ENCODE measurements at regions not wholly inside any gene's neighbourhood (a gene's known extent, or its start where the extent isn't known, plus 50 kb on each side); places are given as distances from the start of the nearest gene placed in this dataset.
A peak's percentile ranks its signal among the peaks of the same experiment; 100 is the strongest.
"Not testable (repeated sequence)": the region's sequence is repeated elsewhere in the genome, so short reads cannot be mapped to it uniquely, and the experiment has no call there.

GRCh38 chr5:116771466-116772151, 197.0 kb upstream of the SEMA6A start:
- DNase-seq (ENCODE audit: low read depth) = no peak
- TF ChIP-seq, protein P1, sequence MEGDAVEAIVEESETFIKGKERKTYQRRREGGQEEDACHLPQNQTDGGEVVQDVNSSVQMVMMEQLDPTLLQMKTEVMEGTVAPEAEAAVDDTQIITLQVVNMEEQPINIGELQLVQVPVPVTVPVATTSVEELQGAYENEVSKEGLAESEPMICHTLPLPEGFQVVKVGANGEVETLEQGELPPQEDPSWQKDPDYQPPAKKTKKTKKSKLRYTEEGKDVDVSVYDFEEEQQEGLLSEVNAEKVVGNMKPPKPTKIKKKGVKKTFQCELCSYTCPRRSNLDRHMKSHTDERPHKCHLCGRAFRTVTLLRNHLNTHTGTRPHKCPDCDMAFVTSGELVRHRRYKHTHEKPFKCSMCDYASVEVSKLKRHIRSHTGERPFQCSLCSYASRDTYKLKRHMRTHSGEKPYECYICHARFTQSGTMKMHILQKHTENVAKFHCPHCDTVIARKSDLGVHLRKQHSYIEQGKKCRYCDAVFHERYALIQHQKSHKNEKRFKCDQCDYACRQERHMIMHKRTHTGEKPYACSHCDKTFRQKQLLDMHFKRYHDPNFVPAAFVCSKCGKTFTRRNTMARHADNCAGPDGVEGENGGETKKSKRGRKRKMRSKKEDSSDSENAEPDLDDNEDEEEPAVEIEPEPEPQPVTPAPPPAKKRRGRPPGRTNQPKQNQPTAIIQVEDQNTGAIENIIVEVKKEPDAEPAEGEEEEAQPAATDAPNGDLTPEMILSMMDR (conservative IDR thresholded peaks at IDR 0.05; ENCODE audit: low read depth, low read length) = no peak
- no peak overlapping the region for H3K4me3 ChIP-seq (ENCODE audit: low read length)

DNA sequence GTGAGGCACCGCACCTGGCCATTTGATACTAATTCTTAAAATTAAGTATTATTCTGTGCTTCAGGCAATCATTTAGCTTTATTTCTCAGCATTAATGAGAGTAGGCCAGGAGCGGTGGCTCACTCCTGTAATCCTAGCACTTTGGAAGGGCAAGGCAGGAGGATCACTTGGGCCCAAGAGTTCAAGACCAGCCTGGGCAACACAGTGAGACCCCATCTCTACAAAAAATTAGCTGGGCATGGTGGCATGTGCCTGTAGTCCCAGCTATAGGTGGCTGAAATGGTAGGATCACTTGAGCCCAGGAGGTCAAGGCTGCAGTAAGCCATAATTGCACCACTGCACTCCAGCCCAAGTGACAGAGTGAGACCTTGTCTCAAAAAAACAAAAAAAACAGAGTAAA, 195.3 kb upstream of the SEMA6A start:
- not testable (repeated sequence) for H3K4me3 ChIP-seq (ENCODE audit: low read length); DNase-seq (ENCODE audit: low read depth)

DNA sequence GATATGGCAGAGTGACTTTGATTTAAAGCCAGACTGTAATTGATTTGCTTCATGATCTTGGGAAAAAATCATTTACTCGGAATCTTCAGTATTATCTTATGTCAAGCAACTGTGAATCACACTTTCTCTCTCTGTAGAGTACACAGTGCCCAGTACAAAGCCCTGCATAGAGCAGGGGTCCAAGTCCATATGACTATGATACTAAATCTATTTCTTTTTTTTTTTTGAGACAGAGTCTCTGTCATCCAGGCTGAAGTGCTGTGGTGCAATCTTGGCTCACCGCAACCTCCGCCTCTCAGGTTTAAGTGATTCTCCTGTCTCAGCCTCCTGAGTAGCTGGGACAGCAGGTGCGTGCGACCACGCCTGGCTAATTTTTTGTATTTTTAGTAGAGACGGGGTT, 194.8 kb upstream of the SEMA6A start:
- H3K4me3 ChIP-seq (ENCODE audit: low read length) = no peak overlapping the region
- DNase-seq (ENCODE audit: low read depth) = no peak
- TF ChIP-seq, protein P1 (conservative IDR thresholded peaks at IDR 0.05; ENCODE audit: low read depth, low read length) = no peak

GRCh38 chr5:116766470-116766947, 191.9 kb upstream of the SEMA6A start:
- H3K4me3 ChIP-seq (ENCODE audit: low read length) = no peak overlapping the region
- DNase-seq (ENCODE audit: low read depth) = peak; percentile 38
- TF ChIP-seq, protein P1 (conservative IDR thresholded peaks at IDR 0.05; ENCODE audit: low read depth, low read length) = no peak

DNA sequence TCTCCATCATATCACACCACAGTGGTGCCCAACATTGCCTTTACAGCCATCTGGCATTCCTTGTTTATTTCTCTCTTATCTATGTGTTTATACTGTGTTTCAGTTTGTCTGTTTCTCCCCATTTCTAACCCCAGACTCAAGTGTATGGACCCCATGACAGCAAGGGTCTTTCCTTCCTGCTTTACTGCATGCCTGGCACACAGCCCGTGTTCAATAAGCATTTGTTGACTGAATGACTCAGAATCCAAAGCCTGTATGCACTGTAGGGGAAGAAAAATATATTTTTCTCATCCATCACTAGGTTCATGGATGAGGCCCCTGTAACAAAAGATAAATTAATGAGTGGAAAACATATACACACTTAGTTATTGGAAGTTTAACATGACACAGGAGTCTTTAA, 190.8 kb upstream of the SEMA6A start:
- no peak for DNase-seq (ENCODE audit: low read depth)
- TF ChIP-seq, protein P1 (conservative IDR thresholded peaks at IDR 0.05; ENCODE audit: low read depth, low read length) = no peak
- H3K4me3 ChIP-seq (ENCODE audit: low read length) = no peak overlapping the region

GRCh38 chr5:116764941-116765340, 190.3 kb upstream of the SEMA6A start:
- H3K4me3 ChIP-seq (ENCODE audit: low read length) = no peak overlapping the region
- DNase-seq (ENCODE audit: low read depth) = no peak

DNA sequence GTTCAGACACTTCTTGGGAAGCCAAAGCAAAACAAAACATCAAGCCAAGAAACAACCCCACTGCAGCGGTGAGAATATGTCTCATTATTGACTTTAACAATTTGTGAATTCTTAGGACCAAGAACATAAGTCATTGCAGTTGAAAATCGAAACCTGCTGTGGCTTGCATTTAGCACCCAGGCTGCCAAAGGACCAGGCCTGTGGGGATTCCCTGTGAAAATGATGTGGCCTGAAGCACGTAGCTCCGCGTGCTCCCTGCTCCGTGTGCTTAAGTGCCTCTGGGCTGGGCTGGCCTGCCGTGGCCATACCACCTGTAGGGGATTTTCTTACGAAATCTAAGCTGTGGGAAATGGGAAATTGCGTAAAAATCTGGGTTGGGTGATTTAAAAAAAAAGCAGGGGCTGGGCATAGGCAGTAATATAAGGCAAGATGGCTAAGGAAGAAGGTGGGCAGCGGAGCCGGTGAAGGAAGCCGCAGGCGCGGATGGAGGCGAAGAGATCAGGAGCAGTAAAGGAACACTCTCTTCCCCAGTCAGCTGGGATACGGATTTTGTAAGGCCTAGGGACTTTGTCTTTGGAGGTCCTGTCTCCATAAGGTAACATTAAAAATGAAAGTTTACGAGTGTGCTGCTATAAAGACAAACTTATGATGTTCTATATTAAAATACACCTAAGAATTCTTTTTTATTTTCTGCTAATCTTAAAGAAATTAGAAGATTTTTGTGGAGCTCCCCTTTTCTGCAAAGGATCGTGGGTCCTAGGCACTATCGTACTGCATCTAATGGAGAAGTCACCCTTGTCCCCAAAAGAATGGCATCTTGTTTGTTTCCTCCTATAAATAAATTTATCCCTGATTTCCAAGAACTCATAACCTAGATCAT, 189.6 kb upstream of the SEMA6A start:
- no peak for DNase-seq (ENCODE audit: low read depth)
- no peak overlapping the region for H3K4me3 ChIP-seq (ENCODE audit: low read length)
- TF ChIP-seq, protein P1 (conservative IDR thresholded peaks at IDR 0.05; ENCODE audit: low read depth, low read length) = no peak

More at GRCh38 chr5:116764941-116765340, 190.3 kb upstream of the SEMA6A start:
- TF ChIP-seq, protein P1 (conservative IDR thresholded peaks at IDR 0.05; ENCODE audit: low read depth, low read length) = no peak
